Amniotic stem cell (primary cell): ENCODE measurements at regions not wholly inside any gene's neighbourhood (a gene's known extent, or its start where the extent isn't known, plus 50 kb on each side); places are given as distances from the start of the nearest gene placed in this dataset.

Experiments
- DNase-seq: peaks from one replicate; lab custom pipeline; 2025; lab: John Stamatoyannopoulos, UW

DNA sequence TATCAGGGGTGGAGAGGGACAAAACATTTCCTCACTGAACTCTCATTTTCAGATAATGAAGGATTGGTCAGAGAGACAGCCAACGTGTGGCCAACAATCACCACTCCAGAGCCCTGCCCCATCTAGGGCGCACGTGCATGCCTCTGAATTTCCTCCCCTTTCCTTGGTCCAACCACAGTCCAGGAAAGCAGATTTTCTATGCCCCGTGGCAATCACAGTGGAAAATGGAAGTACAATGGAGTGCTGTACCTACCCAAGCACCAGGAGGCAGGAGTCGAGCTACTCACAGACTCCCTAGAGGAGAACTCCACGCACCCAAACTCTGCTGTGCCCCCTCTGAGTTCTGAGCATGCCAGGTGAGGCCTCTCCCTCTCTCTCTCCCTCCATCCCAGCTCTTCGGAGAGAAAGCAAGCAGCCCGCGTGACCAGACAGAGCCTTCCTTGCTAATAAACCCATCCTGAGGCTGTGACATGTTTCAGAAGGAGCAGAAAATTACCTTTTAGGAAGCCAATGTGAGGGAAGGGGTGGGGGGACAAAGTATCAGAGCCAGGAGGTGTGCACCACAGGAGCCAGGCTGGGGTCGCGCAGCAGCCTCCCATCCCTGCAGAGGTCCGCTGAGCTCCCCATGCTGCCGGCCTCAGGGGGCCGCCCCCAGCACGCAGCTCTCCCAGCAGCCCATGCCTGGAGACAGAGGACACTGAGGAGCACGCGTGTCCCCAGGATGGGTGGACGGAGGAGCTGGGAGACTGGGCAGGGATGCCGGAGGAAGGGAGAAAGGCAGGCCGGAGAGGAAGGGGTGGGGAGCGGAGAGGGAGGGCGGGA lies 73.4 kb downstream of the PITPNM2 start:
- DNase-seq: no peak

DNA sequence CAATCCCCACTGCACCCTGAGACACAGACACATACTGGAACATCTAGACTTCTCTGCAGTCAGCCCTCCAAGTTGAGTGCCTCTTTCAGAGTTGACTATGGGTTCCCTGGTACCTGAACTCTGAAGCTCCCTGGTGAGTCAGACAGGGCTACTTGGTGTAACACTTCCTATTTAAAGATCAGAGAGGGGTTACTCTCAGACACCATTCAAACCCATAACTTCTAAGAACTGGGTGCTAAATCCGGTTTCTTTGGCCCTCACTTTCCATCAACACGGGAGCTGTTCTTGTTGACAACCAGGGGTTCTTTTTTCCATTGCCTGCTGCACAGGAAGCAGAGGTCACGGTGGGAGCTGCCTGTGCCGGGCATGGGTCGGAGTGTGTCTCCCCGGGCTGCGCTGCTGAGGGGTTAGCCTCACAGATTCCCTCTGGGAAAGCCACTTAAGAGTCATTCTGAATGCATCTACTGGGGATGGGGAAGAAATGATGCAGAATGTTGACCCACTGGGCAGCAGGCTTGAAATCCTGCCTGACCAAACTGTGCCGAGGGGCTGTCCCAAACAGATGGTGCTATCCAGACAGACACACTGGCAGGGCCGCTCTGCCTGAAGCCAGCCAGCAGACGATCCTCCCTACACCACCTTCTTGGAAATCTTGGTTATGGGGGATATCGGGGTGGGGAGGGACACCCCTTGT lies 74.1 kb downstream of the PITPNM2 start:
- no peak for DNase-seq

GRCh38 chr12:123075646-123076171 lies 75.2 kb downstream of the PITPNM2 start:
- peak; percentile 54 for DNase-seq

DNA sequence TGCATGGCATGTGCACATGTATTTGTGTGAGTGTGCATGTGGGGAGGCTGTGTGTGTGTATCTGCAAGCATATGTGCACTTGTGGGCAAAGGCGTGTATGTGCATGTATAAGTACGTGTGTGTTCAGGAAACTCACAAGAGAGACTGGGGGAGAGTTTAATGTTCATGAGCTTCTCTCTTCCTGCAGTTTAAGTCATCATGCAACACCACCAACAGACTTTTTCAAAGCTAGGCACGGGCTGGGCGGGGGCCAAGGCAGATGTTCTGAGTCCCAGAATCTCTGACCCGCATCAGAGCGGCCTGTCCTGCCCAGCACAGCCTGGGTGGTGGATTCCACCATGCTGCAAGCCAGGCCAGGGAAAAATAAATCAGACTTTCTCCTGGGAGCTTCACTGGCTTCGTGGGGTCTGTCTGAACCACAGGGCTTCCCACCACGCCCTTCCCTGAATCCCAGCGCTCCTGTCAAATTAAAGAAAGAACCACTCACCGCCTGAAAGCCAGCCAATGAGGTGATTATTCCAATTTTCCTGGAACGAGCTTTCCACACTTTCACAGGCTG lies 75.7 kb downstream of the PITPNM2 start:
- no peak for DNase-seq

GRCh38 chr12:123073962-123074801 lies 76.7 kb downstream of the PITPNM2 start:
- DNase-seq: no peak

- DNase-seq: no peak
Measured at GRCh38 chr12:123073292-123073691, 77.6 kb downstream of the PITPNM2 start.

DNA sequence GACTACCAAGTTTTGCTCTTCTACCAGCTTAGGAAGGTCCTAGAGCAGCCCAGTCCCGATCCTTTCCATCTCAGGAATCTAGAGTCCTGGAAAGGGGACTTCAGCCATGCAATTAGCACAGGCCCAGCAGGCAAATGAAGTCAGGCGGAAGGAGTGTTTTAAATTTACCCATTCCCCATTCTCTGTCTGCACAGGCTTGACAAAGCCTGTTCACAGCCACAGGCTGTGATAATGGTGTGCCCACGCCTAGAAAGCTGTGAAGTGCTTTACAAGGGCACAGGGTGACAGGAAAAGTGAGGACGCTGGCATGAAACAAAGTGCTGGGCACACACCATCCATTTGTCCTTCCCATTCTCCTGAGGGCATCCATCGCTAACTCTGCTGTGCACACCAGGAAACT lies 79.0 kb downstream of the PITPNM2 start:
- no peak for DNase-seq

GRCh38 chr12:123071099-123071800 lies 79.6 kb downstream of the PITPNM2 start:
- DNase-seq: no peak

- no peak for DNase-seq
Measured at GRCh38 chr12:123070267-123071081, 80.4 kb downstream of the PITPNM2 start.

DNA sequence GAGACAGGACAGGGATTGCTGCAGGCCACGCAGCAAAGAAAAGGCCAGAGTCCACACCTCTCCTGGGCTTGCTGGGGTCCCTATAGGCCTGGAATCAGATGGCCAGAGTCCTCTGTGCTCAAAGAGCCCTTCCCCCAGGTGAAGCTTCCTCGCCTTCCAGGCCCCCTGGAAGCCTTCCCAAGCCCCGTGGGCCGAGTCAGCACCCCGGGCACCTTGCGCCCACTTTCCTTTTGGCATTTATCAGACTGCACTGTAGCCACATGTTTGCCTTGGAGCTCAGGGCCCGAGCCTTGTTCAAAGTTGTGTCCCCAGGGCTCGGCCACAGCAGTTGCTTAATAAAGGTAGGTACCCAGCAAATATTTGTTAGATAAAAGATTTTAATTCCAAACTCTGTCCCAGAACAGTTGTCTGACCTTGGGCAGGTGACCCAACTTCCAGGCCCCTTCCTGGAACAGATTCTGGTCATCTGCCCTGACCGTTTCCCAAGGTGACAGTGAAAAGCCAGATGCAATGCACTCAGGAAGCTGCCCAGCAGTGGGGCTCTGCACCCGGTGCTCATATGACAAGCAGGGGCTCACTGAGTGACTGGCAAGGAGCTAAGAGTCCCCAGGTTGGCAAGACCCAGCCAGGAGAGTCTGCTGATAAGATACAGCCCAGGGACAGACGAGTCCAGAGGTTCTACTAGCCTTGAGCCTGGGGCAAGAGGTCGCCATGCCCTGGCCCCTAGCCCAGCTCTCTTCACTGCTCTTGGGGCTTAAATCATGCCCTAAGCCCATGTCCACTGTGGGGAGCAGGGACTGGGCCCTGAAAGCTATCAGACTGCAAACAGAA lies 81.2 kb downstream of the PITPNM2 start:
- DNase-seq: no peak

DNA sequence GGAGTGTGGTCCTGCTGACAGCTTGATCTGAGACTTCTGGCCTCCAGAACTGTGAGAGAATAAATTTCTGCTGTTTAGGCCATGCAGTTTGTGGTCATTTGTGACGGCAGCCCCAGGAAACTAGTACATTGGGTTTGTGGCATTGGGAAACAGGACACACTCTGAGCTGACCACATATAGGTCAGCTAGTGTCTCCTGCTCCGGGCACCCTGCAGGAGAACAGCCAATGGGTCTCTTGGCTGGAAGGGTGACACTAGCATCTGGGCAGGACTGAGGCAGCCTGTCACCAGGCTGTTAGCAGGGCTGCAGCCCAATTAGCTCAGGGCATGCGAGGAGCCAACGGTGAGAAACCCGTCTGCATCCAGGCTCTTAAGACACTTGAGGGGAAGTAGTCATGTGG lies 83.2 kb downstream of the PITPNM2 start:
- no peak for DNase-seq

- no peak for DNase-seq
Measured at GRCh38 chr12:123066384-123066710, 84.5 kb downstream of the PITPNM2 start.

DNA sequence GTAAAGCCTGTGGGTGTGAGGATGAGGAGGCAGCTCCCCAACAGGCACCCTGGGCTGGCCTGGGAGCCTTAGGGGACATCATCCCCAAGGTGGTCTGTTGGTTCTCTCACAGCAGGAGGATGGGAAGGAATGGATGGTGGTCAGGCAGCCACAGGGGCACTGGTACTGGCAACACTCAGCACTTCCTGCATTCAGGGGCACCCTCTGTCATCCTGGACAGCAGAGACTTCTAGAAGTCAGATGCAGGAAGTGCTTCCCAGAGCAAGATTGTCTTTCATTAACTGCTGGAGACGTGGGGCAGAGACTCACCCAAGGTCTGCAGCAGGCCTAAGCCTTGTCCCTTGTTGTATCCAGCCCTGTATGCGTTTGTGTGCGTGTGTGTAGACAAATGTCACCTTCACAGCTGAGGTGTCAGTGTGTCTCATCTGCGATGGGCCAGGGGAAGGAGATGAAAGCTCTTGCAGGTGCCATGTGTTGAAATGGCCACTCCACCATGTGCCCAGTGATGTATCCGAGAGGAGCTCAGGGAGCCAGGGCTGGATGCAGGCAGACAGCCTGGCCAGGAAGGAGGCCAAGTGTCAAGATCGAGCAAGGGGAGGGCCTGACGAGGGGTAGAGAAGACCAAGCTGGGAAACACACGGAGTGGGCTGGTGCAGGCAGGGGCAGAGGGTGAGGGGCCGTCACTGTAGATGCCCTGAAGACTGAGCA lies 85.1 kb downstream of the PITPNM2 start:
- no peak for DNase-seq

DNA sequence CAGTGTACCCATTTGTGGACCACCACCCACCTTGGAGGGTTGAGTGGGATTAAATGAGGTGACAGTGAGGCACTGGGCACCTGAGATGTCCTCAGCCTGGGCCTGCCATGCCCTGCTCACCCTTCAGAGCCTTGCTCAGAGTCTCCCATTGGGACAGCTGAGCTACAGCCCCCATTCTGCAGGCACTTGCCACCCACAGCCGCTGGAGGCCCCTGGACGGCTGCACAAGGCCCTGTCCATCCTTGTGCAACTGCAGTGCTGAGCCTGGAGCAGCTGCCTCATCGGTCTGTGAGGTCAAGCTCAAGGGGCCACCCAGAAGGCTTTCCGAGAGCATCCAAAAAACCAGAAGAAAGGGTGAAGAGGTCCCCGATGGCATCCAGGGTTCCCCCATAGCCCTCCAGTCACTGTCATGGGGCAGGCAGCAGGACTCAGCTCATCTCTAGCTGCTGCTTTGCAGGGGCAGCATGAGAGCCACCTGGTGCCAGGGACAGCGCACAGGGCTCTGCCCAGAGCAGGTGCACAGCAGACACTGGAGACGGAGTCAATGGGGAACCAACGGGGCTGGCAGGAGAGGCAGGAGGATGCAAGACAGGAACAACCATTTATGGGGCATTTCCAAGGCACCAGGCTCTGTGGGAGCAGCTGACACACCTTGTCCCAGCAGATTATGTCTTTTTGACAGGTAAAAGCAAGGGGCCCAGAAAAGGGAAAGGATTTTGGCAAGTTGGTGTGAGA lies 84.6 kb downstream of the ARL6IP4 start:
- no peak for DNase-seq

- DNase-seq: no peak
Measured at GRCh38 chr12:123064366-123064765, 83.9 kb downstream of the ARL6IP4 start.

- no peak for DNase-seq
Measured at GRCh38 chr12:123063535-123063934, 83.1 kb downstream of the ARL6IP4 start.

GRCh38 chr12:123062681-123063486 lies 82.4 kb downstream of the ARL6IP4 start:
- DNase-seq: peak; percentile 49
